DMS153 treated with DMSO at 0.1 percent for 48 hours (cell line): ENCODE measurements at regions not wholly inside any gene's neighbourhood (a gene's known extent, or its start where the extent isn't known, plus 50 kb on each side); places are given as distances from the start of the nearest gene placed in this dataset.
"Not testable (repeated sequence)": the region's sequence is repeated elsewhere in the genome, so short reads cannot be mapped to it uniquely, and the experiment has no call there.

ENCODE experiments used
- DNase-seq: peaks from one replicate; lab custom pipeline; 2025; ENCODE audit not compliant: unreplicated experiment; lab: John Stamatoyannopoulos, UW

DNA sequence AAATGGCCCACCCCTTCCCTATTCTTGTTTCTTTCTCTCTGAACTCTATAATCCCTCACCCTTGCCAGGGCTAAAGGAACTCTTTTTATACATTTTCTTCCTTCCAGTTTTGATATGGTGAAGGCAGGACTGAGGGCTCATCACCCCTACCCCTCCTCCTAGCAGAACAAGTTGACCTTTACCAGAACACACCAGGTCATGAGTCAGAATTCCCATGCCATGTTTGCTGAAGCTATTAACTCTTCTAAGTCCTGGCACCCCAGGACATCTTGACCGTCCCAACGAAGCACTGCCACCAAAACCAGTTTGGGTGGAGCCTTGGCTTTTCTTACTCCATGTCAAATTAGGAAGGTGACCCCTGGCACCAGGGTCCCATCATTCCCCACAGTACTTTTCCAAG is 57.5 kb upstream of the DYNLT3 start:
- DNase-seq = no peak

DNA sequence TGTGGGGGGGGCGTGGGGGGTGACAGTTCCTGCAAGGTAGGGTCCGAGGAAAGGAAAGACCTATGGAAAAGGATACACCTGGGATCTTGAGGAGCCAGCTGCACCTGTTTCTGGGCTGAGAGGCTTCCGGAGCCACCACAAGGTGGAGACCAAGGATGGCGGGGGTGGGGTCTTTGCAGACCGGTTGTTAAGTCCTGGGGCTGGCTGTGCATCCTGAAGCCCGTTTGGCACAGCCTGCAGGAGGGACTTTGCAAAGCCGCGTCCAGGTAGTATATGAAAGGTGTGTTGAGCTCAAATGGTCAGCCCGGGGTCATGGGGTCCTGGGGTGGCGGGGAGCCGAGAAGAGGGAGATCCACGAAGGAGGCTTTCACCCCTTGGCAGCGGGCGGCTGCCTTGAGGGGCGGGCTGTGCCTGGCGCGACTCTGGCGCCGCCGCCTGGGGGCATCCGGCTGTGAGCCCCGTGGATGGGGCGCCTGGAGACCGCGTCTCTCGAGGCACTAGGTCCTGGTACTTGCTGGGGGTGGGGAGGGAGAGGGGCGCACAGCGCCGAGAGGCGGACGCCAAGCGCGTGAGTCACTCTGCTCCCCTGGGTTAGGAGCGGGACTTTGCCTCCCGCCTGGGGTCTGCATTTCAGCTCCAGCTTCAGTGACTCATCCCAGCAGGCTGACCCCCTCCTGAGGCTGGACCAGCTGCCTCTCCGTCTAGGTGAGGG is 58.2 kb upstream of the DYNLT3 start:
- no peak for DNase-seq

DNA sequence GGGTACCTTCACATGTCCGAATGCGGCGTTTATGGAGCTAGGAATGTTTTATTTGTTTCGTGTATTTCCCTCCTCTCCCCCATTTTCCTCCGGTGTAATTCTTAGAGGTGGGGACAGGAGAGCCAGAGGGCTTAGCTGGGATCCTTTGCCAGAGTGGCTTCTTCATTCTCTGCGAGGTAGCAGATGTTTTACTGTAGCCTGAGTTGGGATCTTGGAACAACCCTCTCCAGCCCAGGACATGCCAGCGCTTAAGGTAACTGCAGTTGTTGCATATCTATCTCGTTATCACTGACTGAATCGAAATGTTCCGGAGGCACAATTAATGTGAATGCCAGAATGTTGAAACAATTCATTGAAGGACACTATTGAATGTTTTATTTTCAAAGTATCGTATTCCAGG is 59.0 kb upstream of the DYNLT3 start:
- no peak for DNase-seq

DNA sequence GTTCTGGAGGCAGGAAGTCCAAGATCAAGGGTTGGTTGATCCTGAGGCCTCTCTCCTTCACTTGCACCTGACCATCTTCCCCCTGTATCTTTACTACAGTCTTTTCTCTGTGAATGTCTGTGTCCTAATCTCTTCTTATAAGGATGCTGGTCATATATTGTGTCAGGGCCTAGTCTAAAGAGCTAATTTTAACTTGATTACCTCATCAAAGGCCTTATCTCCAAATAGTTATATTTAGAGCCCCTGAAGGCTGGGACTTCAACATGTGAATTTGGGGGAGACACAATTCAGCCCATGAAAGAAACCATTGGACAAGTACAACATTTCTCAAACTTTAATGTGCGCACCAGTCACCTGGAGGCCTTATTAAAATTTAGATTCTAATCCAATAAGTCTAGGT is 62.8 kb upstream of the DYNLT3 start:
- DNase-seq = no peak

DNA sequence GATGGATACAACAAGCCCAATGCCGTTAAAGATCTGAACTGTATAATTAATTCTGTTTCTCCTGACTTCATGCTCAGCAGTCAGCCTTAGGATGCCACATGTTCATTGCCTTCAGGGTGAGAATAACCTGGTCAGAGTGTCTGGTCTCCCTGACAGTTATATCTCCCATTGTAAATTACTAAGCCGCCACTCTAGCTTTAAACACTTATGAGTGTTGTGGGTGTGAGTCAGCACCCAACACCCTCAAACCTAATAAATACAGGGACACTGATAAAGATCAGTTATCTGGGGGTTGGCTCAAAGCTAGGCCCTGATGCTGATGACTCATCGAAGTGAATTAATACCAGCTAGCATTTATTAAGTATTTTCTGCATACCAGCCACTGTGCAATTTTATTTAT is 64.9 kb upstream of the DYNLT3 start:
- no peak for DNase-seq

DNA sequence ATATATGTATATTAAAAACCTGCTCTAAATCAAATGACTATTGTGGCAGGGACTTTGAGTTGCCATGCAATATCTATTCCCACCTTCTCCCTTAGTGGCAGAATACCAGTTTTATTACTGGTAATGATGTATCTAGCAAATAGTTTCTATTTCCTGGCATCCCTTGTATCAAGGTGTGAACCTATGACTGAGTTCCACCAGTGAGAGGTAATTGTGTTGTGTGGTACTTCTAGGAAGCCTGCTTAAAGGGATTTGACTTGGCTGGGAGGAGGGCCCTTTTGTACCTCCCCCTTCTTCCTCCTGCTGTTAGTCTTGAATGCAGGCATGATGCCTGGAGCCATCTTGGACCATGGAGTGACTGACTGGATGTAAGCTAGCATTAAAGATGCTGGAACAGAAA is 65.4 kb upstream of the DYNLT3 start:
- DNase-seq = no peak

DNA sequence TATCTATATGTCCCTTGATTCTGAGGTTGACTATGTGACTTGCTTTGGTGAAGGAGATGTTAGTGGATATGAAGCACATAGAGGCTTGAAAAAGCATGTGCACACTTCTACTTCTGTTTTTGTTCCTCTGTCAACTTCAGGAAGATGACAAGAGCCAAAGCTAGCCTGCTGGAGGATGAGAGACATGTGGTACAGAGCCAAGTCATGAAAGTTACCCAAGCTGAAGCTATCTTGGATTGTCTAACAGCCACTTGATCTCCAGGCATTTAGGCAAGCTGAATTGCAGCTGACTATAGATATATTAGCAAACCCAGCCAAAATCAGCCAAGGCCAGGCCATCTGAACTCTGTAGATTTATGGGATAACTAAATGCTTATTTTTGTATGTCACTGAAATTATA is 70.8 kb upstream of the DYNLT3 start:
- DNase-seq = no peak

DNA sequence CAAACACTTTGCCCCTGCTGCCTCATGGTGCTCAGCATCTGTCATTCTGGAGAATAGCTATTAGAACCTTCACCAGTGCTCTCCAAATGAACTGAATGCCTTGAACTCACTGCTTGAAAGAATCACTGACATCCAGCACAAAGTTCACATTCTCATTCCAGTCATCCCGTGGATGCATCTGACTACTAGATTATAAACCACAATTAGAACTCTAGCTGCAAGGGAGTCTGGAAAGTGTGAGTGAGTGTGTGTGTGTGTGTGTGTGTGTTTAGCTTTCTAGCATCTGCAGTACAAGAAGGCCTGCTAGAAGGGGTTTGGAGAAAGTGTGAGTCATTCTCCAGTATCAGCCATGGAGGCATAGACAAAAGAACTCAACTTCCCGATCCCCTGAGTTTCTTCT is 71.3 kb upstream of the DYNLT3 start:
- no peak for DNase-seq

DNA sequence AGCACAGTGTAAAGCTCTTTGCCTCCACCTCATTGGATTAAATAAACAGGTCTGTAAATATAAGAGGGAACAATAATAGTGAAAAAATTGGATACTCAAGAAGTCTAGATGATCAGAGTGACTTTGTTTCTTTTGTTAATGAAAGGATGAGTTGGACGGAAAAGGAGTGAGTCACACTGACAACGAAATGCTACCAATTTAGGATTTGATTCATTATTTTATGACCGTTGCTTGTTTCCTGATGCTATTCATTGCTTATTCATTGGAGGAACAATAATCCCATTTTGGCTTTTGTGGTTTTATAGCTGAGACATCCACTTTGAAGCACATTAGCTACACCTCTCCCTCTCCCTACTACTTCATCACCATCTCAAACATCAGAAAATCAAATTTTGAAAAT is 74.4 kb upstream of the DYNLT3 start:
- DNase-seq = peak; percentile 7

DNA sequence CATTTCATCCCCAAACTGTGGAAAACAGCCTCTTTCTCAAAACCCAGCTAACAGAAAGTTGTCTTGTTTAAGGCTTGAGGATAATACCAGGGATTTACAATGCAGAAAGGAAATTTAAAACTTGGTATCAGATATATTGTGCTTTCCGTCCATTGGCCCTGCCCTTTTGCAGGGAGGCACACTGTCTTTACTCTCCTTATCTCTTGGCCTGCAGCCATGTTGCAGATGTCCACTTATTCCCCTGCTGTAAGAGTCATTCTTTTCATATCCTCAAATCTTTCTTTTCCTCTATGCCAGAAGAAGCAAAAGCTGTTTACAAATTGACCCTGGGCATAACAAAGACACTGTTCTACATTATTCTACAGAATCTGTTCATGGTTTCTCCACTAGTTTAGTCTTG is 75.6 kb upstream of the DYNLT3 start:
- no peak for DNase-seq

DNA sequence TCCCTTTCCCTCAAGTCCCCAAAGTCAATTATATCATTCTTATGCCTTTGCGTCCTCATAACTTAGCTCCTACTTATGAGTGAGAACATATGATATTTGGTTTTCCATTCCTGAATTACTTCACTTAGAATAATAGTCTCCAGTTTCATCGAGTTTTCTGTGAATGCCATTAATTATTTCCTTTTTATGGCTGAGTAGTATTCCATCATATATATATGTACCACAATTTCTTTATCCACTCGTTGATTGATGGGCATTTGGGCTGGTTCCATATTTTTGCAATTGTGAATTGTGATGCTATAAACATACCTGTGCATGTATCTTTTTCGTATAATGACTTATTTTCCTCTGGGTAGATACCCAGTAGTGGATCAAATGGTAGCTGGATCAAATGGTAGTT is 78.4 kb upstream of the DYNLT3 start:
- not testable (repeated sequence) for DNase-seq

DNA sequence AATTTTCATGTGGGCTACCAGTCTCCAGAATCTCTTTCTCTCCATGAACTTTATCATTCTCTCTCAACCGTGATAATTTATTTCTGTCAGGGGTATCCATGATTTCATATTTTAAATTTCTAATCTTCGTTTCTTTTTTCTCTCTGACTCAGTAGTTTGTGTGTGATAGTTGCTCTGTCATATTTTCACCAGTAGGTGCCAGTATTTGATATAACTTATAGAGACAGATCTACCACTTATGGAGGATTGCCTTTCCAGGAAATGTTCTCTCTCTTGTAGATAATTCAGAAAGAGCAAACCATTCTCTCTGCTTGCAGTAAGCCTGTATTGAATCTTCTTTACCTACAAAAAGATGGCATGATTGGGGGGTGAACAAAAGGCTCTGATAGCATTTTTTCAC is 79.3 kb upstream of the DYNLT3 start:
- DNase-seq = peak; percentile 2

DNA sequence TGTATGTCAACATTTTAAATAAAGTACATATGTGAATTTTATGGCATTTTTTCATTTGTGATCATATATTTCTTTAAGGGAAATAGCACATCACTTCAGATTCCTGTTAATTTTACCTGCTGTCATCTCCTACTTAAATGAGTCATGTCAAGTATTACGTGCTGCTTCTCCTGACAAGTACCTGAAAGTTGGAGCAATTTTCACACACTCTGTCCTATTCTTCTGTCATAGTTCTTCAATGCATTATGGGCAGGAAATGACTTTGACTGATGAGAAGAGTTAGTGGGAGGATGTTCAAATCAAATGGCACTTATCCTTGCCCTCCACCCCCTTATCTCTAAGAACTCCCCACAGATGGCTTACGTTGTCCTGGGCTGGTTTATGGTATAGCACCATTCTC is 64.2 kb upstream of the SYTL5 start:
- DNase-seq = no peak

DNA sequence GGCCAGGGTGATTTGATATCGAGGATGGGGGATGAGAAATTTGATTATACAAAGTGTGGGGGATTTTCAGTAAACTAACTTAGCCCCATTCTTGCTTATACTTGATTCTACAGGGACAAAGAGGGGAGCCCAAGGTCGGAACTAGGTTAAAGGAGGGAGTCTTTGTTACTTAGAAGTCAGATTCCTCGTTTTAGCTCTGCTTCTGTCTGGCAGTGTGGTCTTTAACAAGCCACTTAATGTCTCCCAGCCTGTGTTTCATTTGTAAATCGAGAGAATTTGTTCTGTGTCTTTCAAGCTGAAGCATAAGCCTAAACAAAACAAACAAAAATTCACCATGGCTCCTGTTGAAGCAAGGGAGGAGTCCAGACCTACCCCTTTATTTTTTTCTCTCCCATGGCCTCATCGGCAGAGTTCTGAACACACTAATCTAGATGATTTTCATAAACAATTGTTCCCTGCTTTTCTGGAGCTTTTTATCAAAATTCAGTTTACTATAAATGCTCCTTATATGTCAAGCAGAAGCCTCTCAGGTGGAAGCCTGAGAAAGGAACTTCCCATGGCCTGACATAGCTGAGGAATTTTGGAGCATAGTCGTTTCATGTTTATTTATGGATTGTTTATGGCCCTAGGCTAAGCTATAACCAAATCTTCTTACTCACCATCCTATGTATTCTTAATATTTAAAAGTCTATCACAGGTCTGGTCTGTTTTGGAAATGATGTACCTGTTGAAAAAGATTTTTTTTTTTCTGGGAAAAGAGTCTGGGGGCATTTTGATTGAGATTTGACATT is 62.6 kb upstream of the SYTL5 start:
- no peak for DNase-seq

DNA sequence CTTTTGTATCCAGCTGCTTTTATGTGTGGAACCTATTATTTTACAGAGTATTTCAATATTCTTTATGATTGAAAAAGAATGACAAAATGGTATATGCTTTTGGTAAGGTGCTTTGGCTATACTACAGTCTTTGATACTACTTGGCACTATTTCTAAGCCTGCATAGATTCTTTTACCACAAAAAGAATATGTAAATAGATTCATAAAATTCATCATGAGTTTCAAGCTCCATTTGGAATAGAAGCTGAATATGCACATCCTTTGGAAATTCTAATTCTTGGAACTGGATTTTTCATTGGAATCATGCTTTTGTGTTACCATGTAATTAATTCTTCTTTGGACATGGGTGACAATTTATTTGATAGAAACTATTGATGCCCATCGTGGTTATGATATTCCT is 60.2 kb upstream of the SYTL5 start:
- no peak for DNase-seq

DNA sequence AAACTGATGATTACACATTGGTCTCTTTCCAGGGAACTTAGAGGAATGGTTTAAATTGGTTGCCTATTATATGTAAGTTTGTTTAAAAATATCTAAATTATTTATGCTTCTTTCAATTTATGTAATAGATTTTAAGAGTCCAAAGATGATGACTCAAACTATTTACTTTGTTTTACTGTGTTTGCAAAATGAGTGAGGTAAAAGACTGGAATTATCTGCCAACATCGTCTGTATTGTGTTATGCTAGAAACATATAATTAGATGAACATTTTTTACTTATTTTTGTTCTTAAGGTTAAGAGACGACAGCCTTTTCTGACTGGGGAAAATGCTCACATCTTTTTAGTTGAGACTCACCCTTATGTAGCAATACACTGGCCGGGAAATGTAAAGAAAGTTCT is 51.1 kb upstream of the SYTL5 start:
- DNase-seq = no peak

DNA sequence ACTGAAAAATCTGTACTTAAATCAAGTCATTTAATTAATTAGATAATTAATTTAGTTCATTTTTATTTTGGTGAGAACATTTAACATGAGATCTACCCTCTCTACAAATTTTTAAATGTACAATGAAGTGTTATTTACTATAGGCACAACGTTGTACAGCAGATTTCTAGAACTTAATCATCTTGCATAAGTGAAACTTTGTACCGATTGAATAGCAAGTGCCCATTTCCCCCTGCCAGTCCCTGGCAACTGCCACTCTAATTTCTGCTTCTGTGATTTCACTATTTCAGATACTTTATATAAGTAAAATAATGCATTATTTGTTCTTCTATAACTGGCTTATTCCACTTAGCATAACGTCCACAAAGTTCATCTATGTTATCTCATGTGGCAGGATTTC is 50.1 kb upstream of the SYTL5 start:
- DNase-seq = no peak
